ENCODE measurements at regions not wholly inside any gene's neighbourhood (a gene's known extent, or its start where the extent isn't known, plus 50 kb on each side); places are given as distances from the start of the nearest gene placed in this dataset.
"Not testable (repeated sequence)": the region's sequence is repeated elsewhere in the genome, so short reads cannot be mapped to it uniquely, and the experiment has no call there.

GRCh38 chr2:40584432-40584831, 132.5 kb upstream of the SLC8A1 start:
- no peak for DNase-seq

- DNase-seq, result no peak
Observed at GRCh38 chr2:40591774-40592173, 139.9 kb upstream of the SLC8A1 start.

GRCh38 chr2:40592218-40592617, 140.3 kb upstream of the SLC8A1 start:
- no peak for DNase-seq

GRCh38 chr2:40606862-40607261, 155.0 kb upstream of the SLC8A1 start:
- no peak for DNase-seq

GRCh38 chr2:40611196-40611595, 159.3 kb upstream of the SLC8A1 start:
- no peak for DNase-seq

- no peak for DNase-seq
Observed at GRCh38 chr2:40625849-40626248, 174.0 kb upstream of the SLC8A1 start.

- no peak for DNase-seq
Observed at GRCh38 chr2:40628556-40628955, 176.7 kb upstream of the SLC8A1 start.

GRCh38 chr2:40629768-40630434, 178.0 kb upstream of the SLC8A1 start:
- no peak for DNase-seq

- no peak for DNase-seq
Observed at GRCh38 chr2:40639320-40639719, 187.4 kb upstream of the SLC8A1 start.

GRCh38 chr2:40642237-40642636, 190.3 kb upstream of the SLC8A1 start:
- no peak for DNase-seq

- no peak for DNase-seq
Observed at GRCh38 chr2:40642726-40643125, 190.8 kb upstream of the SLC8A1 start.

GRCh38 chr2:40646642-40647041, 194.8 kb upstream of the SLC8A1 start:
- DNase-seq, result no peak

- no peak for DNase-seq
Observed at GRCh38 chr2:40652155-40652554, 200.3 kb upstream of the SLC8A1 start.

GRCh38 chr2:40653829-40654228, 201.9 kb upstream of the SLC8A1 start:
- no peak for DNase-seq

- no peak for DNase-seq
Observed at GRCh38 chr2:40654346-40654745, 202.5 kb upstream of the SLC8A1 start.

GRCh38 chr2:40658941-40659340, 207.1 kb upstream of the SLC8A1 start:
- DNase-seq, result no peak

GRCh38 chr2:40665493-40666232, 213.8 kb upstream of the SLC8A1 start:
- no peak for DNase-seq

GRCh38 chr2:40666398-40666797, 214.5 kb upstream of the SLC8A1 start:
- no peak for DNase-seq

GRCh38 chr2:40668425-40668824, 216.5 kb upstream of the SLC8A1 start:
- no peak for DNase-seq

GRCh38 chr2:40676134-40676790, 224.4 kb upstream of the SLC8A1 start:
- DNase-seq, result not testable (repeated sequence)

GRCh38 chr2:40680547-40680946, 228.7 kb upstream of the SLC8A1 start:
- DNase-seq, result no peak

- no peak for DNase-seq
Observed at GRCh38 chr2:40690036-40690435, 238.1 kb upstream of the SLC8A1 start.

GRCh38 chr2:40690525-40690924, 238.6 kb upstream of the SLC8A1 start:
- no peak for DNase-seq
